Astrocyte of the hippocampus (primary cell): ENCODE measurements at regions not wholly inside any gene's neighbourhood (a gene's known extent, or its start where the extent isn't known, plus 50 kb on each side); places are given as distances from the start of the nearest gene placed in this dataset.
"Not testable (repeated sequence)": the region's sequence is repeated elsewhere in the genome, so short reads cannot be mapped to it uniquely, and the experiment has no call there.

Experiments used
- DNase-seq: peaks from one replicate; pipeline ENCODE4 v3.0.0; 2011; ENCODE audit warnings: low read depth, low spot score

DNA sequence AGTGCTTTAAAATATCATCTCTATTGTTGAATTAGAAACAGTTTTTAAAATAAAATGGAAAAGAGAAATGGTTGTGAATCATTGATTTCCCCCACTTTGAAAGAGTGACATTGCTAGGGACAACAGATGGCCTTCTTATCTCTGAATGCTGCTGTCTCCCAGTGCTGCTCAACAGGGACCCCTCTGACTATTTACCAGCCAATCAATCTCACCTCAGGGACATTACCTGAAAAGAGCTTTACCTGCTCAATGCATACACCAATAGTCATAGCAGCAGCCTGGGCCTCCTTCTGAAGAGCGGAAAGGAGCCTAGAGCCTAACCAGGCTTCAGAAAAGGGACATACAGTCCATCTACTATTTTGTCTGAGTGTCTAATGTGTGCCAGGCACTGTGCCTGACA is 162.8 kb downstream of the CGGBP1 start:
- no peak for DNase-seq

DNA sequence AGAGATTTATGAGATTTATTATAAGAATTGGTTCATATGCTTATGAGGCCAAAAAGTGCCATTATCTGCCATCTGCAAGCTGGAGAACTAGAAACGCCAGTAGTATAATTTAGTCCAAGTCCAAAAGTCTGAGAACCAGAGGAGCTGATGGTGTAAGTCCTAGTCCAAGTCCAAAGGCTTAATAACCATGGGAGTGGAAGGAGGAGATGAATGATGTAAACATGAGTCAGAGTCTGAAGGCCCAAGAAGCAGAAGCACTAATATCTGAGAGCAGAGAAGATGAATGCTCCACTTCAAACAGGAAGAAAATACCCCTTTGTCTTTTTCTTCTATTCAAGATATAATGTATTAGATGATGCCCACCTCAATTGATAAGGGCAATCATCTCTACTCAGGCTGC is 185.7 kb downstream of the CGGBP1 start:
- no peak for DNase-seq

DNA sequence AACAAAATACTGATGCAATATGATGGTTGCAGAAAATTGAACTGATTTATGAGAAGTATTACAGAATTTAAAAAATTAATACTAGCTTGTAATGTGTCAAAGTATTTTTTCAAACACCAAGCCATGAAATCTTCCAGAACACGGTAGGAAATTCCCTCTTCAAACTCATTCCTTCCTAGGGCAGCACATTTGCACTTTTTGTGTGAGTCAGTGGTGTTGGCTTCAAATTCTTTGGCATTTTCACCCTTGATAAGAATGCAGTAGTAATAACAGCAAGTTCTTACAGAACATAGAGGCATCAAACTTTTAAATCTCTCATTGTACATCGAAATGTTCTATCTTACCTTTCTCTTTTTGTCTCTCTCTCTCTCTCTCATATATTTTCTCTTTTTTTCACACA is 191.8 kb downstream of the CGGBP1 start:
- DNase-seq: peak; percentile 20

DNA sequence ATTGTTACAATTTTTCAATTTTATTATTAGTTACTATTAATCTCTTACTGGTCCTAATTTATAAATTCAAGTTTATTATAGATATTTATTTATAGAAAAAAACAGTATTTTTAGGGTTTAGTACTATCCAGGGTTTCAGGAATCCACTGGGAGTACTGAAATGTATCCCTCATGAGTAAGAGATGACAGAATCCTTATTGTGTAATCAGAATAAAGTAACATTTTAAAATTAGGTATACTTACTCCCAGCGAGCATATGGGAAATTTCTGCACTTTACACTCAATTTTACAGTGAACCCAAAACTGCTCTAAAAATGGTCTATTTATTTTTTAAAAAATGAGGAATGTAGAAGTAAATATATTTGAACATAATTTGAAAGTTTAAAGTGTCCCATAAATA is 202.7 kb downstream of the CGGBP1 start:
- no peak for DNase-seq

DNA sequence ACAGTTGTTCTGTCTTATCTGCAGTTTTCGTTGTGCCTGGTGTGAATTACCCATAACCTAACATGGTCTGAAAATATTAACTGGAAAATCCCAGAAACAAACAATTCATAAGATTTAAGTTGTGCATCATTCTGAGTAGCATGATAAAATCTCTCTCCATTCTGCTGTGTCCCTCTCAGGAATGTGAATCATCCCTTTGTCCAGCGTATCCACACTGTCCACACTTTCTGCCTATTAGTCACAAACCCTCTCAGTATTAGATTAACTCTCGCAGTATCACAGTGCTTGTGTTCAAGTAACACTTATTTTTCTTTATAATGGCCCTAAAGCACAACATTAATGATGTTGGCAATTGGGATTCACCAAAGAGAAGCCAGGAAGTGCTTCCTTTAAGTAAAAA is 203.2 kb downstream of the CGGBP1 start:
- peak; percentile 1 for DNase-seq

DNA sequence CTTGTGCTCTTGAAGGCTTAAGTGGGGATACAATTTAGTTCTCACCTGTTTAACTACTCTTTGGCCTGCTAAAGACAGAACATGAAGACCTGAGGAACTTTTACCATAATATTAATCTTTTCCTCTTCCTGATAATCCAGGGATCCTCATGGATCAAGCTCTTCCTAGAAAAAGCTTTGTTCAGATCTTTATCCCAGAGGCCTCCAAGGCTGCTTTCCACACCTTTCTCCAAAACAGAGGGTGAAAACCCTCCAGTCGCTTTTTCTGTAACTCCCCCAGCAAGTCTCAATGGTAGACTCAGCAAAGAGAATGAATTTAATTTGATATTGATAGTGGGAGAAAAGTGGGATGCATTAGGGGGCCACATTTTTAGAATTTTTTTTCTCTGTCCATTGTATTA is 203.6 kb downstream of the CGGBP1 start:
- no peak for DNase-seq

DNA sequence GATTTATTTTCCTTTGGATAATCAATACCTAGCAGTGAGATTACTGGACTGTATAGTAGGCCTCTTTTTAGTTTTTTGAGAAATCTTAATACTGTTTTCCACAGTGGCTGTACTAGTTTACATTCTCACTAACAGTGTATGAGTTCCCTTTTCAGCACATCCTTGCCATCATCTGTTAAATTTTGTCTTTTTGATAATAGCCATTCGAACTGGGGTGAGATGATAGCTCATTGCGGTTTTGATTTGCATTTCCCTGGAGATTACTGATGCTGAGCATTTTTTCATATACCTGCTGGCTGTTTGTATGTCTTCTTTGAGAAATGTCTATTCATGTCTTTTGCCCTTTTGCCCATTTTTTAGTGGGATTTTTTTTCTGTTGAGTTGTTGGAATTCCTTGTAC is 210.8 kb downstream of the CGGBP1 start:
- DNase-seq: no peak

DNA sequence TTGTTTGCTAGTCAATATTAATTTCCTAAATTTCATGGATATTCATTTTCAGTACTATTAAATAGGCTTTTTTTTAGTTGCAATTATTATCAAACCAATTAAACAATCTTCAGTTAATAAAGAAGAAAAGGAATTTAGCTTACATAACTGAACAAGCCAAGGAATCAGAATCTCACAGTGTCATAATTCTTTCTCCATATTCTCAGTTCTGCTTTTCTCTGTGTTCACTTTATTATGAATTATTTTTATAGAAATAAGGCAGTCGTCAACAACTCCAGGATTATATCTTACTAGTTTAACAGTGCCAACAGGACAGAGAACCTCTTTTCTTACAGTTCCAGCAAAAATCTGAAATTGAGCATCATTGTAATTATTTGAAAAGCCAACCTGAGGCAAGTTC is 221.7 kb downstream of the CGGBP1 start:
- DNase-seq: no peak

DNA sequence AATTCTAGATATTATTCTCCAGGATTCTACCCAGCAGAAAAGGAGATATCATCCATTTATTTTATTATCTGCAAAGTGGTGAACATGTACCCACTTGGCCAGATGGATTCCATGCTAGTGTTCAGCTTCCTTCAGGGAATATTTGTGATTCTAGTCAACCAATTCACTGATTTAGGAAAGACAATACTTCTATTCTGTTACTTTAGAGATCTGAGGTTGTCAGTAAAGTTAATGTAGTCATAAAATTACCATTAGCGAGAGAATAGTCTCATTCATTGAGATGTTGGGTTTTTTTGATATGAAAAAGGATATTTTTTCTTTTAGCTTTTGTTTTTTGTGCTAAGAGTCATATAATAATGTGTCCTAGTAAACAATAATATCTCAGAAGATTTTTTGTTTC is 222.8 kb downstream of the CGGBP1 start:
- no peak for DNase-seq

DNA sequence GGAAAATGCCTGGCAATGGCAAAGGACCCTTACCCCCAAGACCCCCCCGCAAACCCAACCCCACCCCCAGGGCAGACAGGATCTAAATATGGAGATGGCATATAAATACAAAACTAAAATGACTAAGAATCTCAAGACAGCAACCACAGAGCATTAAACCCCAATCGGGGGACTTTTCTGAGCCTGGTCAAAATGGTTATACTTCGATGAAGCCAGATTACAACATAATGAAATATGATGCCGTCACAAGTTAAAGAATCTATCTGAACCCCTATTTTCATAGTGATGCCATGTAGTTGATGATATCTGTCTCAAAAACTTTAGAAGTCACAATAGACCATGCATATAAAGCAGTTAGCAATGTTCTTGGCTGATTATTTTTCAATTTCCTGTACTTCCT is 223.6 kb downstream of the CGGBP1 start:
- no peak for DNase-seq

DNA sequence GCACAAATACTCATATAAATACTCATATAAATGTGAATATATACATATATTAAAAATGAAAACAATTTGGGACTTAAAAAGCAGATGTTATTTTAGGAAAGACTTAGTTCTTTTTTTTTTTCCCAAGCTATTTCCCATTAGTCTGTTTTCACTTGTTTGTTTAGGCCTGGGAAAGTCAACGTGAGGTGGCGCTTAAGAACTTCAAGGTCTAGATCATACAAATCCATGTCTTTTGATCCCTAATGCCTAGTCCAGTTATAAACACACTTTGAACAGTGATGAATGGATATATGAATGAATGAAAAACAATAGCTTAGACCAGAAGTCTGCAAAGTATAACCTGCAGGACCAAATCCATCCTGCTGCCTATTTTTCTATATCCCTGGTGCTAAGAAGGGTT is 224.5 kb downstream of the CGGBP1 start:
- no peak for DNase-seq

DNA sequence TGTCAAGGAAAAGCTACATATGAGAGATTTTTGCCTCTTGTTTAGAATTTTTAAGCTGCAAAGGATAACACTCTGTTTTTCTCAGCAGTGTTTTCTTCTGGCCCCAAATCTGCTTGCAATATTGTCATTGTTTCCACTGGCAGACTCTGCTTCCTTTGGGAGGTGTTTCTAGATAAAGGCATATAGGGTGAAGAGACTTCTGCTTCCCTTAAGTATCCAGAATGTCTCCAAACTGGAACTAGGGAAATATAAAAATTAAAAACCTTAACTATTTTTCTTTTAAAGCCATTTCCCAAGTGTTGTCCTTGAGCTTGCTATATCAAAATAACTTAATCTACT is 225.8 kb downstream of the CGGBP1 start:
- no peak for DNase-seq

DNA sequence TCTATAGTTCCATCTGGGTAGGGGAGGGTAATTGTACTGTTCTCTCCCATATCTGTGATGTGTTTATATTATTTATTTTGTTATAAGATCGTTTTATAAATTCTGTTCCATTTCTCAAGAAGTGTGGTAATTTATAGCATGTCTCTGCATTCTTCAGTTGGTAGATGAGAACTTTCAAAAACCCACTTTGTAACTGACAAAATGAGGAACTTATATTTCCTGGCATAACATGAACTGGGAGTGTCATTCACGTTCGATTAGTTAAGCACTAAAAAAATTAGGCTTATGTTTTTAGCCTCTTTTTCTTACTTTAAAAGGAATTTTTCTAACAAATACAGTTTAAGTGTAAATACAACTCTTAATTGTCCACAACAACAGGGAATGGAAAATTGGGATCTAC is 230.8 kb downstream of the CGGBP1 start:
- no peak for DNase-seq

DNA sequence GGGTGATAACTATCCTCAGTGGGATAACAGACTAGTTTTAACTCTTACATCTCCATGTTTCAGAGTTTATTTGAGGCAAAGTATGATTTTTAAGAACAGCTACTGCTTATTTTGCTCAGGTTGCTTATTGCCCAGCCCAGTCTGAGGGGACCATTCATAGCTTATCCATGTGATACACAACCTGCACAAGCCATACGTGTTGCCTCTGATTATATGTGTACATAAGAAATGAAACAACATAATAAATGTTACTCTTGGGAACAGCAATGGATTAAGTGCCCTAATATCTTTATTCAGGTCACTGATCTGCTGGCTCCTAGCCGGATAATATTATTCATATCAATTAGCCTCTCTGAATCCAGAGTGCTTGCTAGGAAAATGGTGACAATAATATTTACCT is 236.2 kb downstream of the CGGBP1 start:
- no peak for DNase-seq

DNA sequence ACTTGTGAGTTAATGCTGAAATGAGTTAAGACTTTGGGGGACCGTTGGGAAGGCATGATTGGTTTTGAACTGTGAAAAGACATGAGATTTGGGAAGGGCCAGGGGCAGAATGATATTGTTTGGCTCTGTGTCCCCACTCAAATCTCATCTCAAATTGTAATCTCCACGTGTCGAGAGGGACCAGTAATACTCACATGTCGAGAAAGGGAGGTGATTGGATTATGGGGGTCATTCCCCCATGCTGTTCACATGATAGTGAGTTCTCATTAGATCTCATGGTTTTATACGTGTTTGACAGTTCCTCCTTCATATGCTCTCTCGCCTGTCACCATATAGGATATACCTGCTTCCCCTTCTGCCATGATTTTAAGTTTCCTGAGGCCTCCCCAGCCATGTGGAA is 245.3 kb downstream of the CGGBP1 start:
- not testable (repeated sequence) for DNase-seq

DNA sequence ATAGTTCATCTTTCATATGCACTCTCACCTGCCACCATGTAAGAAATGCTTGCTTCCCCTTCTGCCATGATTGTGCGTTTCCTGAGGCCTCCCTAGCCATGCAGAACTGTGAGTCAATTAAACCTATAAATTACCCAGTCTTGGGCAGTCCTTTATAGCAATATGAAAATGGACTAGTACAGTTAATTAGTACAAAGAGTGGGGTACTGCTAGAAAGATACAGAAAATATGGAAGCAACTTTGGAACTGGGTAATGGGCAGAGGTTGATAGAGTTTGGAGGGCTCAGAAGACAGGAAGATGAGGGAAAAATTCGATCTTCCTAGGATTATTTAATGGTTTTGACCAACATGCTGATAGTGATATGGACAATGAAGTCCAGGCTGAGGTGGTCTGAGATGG is 246.9 kb downstream of the CGGBP1 start:
- DNase-seq: no peak

DNA sequence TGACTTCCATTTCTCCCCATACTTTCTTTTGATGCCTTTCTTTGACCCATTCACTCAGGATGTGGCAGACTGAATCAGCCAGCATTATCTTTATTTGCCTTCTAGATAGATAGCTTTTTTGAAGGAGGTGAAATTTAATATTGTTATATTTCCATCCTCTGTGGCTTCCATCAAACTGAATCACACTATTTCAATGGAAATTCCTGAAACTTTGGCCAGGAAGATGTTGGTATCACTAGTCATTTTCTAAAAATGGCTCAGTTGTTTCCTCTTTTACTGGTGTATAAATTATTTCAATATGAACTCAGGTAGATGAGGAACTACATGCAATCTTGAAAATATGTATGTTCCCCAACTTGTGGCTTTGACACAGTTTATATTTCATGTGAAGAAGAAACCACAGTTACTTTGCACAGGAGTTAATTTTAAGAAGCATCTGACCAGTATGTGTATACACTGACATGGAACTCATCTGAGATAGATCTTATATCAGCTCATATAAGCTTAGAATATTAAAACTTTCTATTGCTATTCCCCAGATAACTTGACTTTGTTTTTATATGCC is 248.3 kb downstream of the CGGBP1 start:
- DNase-seq: no peak

DNA sequence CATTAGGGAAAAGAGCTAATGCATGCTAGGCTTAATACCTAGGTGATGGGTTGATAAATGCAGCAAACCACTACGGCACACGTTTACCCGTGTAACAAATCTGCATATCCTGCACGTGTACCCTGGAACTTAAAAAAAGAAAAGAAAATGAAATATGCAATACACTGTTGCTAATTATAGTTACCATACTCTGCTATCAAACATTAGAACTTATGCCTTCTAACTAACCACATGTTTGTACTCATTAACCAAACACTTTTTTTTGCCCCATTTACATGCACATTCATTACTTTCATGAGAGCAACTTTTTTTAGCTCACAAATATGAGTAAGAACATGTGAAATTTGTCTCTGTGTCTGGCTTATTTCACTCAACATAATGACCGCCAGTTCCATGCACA is 253.1 kb downstream of the CGGBP1 start:
- no peak for DNase-seq

DNA sequence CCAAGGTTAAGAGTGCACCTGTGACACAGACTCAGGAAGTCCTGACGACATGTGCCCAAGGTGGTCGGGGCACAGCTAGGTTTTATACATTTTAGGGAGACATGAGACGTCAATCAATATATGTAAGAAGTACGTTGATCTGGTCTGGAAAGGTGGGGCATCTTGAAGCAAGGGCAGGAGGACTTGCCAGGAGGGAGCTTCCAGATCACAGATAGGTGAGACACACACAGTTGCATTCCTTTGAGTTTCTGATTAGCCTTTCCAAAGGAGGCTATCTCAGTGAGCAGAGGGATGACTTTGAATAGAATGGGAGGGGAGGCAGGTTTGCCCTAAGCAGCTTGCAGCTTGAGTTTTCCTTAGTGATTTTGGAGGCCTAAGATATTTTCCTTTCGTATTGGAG is 257.4 kb downstream of the CGGBP1 start:
- no peak for DNase-seq

DNA sequence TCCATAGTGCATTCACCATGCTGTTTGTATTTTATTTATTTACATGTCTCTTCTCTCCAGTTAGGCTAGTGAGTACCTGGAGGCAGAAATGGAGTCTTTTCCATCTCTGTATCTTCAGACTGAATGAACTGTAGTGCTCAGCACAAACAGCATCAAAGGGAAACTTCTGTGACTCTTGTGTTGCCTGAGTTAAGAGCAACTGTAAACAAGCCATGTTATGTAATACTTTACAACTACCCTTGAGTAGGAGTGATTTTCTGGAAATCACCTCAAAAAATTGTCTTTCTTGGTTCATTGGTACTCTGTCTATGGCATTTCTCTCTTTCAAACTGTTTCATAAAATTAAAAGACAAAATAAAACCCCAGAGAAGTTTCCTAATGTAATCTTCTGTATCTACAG is 258.3 kb downstream of the CGGBP1 start:
- no peak for DNase-seq

DNA sequence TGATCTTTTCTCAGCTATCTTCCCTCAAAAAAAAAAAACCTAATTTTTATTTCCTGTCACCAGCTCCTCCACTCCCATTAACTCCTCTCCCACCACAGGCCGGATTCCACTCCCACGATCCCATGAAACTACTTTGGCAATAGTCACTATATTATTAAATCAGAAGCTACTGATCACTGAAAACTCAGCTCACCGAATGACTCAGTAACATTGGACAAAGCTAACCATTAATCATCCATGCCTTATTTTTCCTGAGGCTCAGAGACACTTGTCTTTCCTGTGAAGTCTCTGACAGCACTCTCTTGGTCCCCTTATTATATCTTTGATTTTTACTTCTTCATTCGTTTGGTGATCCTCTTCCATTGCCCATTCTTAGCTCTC is 260.2 kb downstream of the CGGBP1 start:
- DNase-seq: no peak

DNA sequence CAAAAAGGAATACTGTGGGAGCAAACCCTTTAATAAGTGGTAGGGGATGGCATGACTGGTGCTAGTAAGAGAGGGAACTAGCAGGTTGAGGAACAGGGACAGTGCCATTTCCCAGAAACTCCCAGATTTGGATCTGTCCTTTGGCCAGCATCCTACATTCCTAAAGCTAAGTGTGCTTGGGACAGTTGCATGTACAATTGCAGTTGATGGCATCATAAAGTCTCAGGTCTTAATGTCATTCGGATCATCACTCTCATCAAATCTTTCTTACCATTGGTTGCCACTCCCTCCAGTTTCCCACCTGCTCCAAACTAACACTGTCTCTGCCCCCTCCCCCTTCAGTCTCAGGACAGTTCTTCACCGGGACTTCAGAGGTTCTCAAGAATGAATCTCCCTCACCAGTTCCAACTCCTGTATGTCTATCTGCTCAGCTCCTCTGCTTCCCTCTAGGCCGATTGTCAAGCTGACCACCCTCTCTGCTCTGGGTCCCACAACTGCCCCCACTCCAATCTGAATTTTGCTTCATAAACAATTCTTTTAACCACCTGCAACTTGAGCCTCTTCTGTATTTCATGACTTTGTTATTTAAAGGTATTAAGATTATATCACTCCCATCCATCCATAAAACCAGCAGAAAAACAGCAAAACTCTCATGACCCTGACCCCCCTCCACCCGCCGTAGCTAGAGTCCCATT is 260.8 kb downstream of the CGGBP1 start:
- no peak for DNase-seq

DNA sequence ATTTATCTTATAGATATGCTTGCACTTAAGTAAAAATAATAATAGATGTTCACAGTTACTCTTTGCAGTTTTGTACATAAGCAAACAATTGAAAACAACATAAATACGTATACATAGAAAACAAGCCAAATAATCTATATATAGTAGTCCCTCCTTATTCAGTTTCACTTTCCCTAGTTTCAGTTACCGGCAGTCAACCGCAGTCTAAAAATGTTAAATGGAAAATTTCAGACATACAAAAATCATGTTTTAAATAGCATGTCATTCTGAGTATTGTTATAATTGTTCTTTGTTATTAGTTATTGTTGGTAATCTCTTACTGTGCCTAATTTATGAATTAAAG is 262.0 kb downstream of the CGGBP1 start:
- DNase-seq: no peak

DNA sequence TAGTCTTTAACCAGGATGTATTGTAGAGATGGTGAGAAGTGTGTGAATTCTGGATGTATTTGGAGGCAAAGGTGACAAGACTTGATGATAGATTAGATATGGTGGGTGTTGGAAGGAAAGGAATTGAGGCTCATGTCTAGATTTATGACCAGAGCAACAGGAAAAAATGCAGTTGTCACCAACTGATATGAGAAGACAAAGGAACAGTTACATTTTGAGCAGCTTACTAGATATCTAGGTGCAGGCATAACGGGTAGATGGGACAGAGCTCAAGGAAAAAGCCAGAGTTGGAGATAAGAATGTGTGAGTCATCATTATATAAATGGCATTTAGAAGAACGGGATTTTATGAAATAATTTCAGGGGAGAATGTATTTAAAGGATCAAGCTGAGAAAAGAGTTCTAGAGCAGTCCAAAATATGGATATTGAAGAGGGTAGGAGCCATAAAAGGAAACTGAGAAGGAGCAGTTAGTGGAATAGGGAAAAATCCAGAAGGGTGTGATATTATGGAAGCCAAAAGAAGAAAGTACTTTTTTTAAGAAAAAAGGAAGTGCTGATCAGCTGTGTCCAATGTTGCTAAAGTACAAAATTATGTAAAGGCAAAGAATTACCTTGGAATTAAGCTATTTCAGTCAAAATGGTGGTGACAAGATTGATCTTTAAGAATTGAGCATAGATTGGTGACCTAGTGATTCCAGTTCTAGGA is 262.5 kb downstream of the CGGBP1 start:
- no peak for DNase-seq
